ENCODE measurements at regions not wholly inside any gene's neighbourhood (a gene's known extent, or its start where the extent isn't known, plus 50 kb on each side); places are given as distances from the start of the nearest gene placed in this dataset.

GRCh38 chr12:13777374-13777773, 204.0 kb downstream of the GRIN2B start:
- no peak for TF ChIP-seq POLR2AphosphoS5 (IDR thresholded peaks at IDR 0.05)
- no peak for TF ChIP-seq CTCF (IDR thresholded peaks at IDR 0.05)
- TF ChIP-seq POLR2A (IDR thresholded peaks at IDR 0.05), result no peak
- TF ChIP-seq EP300 (IDR thresholded peaks at IDR 0.05), result no peak
